A549 (cell line): ENCODE measurements at regions not wholly inside any gene's neighbourhood (a gene's known extent, or its start where the extent isn't known, plus 50 kb on each side); places are given as distances from the start of the nearest gene placed in this dataset.

Experiments
- ATAC-seq, 2 experiments: fragments of 200-7000 bp in 1 of 2; fragments of >200 bp in 1 of 2; cut with Nextera tagmentation in 1 of 2; cut with Tn5 transposase in 1 of 2; 3 replicates each; pipeline versions ENCODE4 v1.8.0 to v1.9.1; 2018 to 2020; ENCODE audit warnings: mild to moderate bottlenecking in 1 of 2, moderate library complexity in 1 of 2
- CTCF ChIA-PET: fragments of 300-600 bp; sonication (Branson Sonifier 250); formaldehyde crosslinking; extraction: SDS; loops from one replicate; lab custom pipeline; 2021; ENCODE audit warnings: antibody characterized with exemption, inconsistent platforms; lab: Yijun Ruan, JAX
- POLR2A ChIA-PET: fragments of 350-600 bp; formaldehyde crosslinking; extraction: SDS; loops from one replicate; lab custom pipeline; 2021; ENCODE audit warnings: antibody characterized with exemption, inconsistent platforms; lab: Yijun Ruan, JAX
- DNase-seq, 2 experiments: peaks; one replicate each; pipeline versions ENCODE4 v3.0.0 to v3.0.0-alpha.2; 2011 to 2016; ENCODE audit warnings: low read depth in 1 of 2, low spot score in 1 of 2
- FAIRE-seq: peaks from 2 replicates; lab custom pipeline; 2011; peaks lifted over from hg19 to GRCh38; lab: Jason Lieb, UNC
- H3K27ac ChIP-seq, 2 experiments: fragments of >200 bp; sonication (Bioruptor Twin); formaldehyde crosslinking; 3 replicates each; pipeline ENCODE4 v1.5.1; 2016 to 2017
- H3K4me1 ChIP-seq: fragments of >200 bp; sonication (Bioruptor Twin); formaldehyde crosslinking; 3 replicates; pipeline ENCODE4 v1.6.1; 2016
- H3K4me2 ChIP-seq: fragments of >200 bp; sonication (Bioruptor Twin); formaldehyde crosslinking; 3 replicates; pipeline ENCODE4 v1.6.1; 2016
- H3K4me3 ChIP-seq: fragments of >200 bp; sonication (Bioruptor Twin); formaldehyde crosslinking; 3 replicates; pipeline ENCODE4 v1.5.1; 2016
- H3K9me3 ChIP-seq: fragments of >200 bp; sonication (Bioruptor Twin); formaldehyde crosslinking; 3 replicates; pipeline ENCODE4 v1.6.1; 2016
- CBX2 ChIP-seq: fragments of 200-600 bp; sonication (generic); IDR thresholded peaks from 2 replicates; pipeline ENCODE4 v1.6.1; 2016; ENCODE audit warnings: low read depth, mild to moderate bottlenecking, borderline replicate concordance
- CEBPB ChIP-seq, 2 experiments: fragments of >200 bp in 1 of 2; sonication (Bioruptor Twin) in 1 of 2; formaldehyde crosslinking in 1 of 2; IDR thresholded peaks; 2 replicates each; pipeline ENCODE4 v1.6.1; 2012 to 2016
- E2F6 ChIP-seq: IDR thresholded peaks from 2 replicates; pipeline ENCODE4 v1.6.1; 2012; ENCODE audit warnings: low read depth, borderline replicate concordance
- EHF ChIP-seq: fragments of 250-450 bp; sonication (Bioruptor Pico); IDR thresholded peaks from 2 replicates; pipeline ENCODE4 v1.5.0; 2020; ENCODE audit warnings: mild to moderate bottlenecking
- EHMT2 ChIP-seq: fragments of 200-600 bp; sonication (generic); IDR thresholded peaks from 2 replicates; pipeline ENCODE4 v1.6.1; 2016; ENCODE audit warnings: antibody characterized with exemption, low read depth, mild to moderate bottlenecking, moderate library complexity
- ELK1 ChIP-seq: fragments of 150-350 bp; IDR thresholded peaks from 2 replicates; pipeline ENCODE4 v1.6.1; 2014; ENCODE audit warnings: low read depth, mild to moderate bottlenecking, low read length
- EP300 ChIP-seq, 2 experiments: fragments of >200 bp; sonication (Bioruptor Twin); formaldehyde crosslinking; IDR thresholded peaks; 2 replicates in 1 of 2; 3 replicates in 1 of 2; pipeline ENCODE4 v1.6.1; 2016 to 2017
- FOSB ChIP-seq: fragments of 250-450 bp; sonication (Bioruptor Pico); IDR thresholded peaks from 2 replicates; pipeline ENCODE4 v1.5.0; 2020; ENCODE audit warnings: mild to moderate bottlenecking, moderate library complexity
- FOSL2 ChIP-seq, 2 experiments: fragments of 450-650 bp in 1 of 2; fragments of >200 bp in 1 of 2; sonication (Bioruptor Twin) in 1 of 2; formaldehyde crosslinking; IDR thresholded peaks; 2 replicates each; pipeline versions ENCODE4 v1.5.0 to v1.6.1; 2016 to 2020; ENCODE audit warnings: mild to moderate bottlenecking in 1 of 2, moderate library complexity in 1 of 2
- HDAC2 ChIP-seq: fragments of 200-600 bp; sonication (generic); IDR thresholded peaks from 2 replicates; pipeline ENCODE4 v1.6.1; 2016
- HES2 ChIP-seq: fragments of >200 bp; sonication (Bioruptor Twin); formaldehyde crosslinking; IDR thresholded peaks from 2 replicates; pipeline ENCODE4 v1.6.1; 2016
- KDM5A ChIP-seq: fragments of 200-600 bp; sonication (generic); IDR thresholded peaks from 2 replicates; pipeline ENCODE4 v1.6.1; 2016; ENCODE audit warnings: antibody characterized with exemption, mild to moderate bottlenecking
- MAFK ChIP-seq: fragments of 450-650 bp; IDR thresholded peaks from 2 replicates; pipeline ENCODE4 v1.6.1; 2014; ENCODE audit not compliant: partially characterized antibody
- MAZ ChIP-seq: fragments of 150-350 bp; IDR thresholded peaks from 2 replicates; pipeline ENCODE4 v1.6.1; 2014; ENCODE audit warnings: antibody characterized with exemption, low read depth, low read length, borderline replicate concordance
- MYC ChIP-seq: IDR thresholded peaks from 2 replicates; pipeline ENCODE4 v1.6.1; 2012; ENCODE audit warnings: mild to moderate bottlenecking, inconsistent platforms, low read length, improper control_type of control experiment, borderline replicate concordance
- NPAS2 ChIP-seq: fragments of 250-450 bp; sonication (Bioruptor Pico); IDR thresholded peaks from 2 replicates; pipeline ENCODE4 v1.8.0; 2022; ENCODE audit warnings: mild to moderate bottlenecking, moderate library complexity, borderline replicate concordance
- NR3C1 ChIP-seq: fragments of >200 bp; sonication (Bioruptor Twin); formaldehyde crosslinking; IDR thresholded peaks from 3 replicates; pipeline ENCODE4 v1.6.1; 2017
- PBX3 ChIP-seq: IDR thresholded peaks from 2 replicates; pipeline ENCODE4 v1.6.1; 2012
- PHF8 ChIP-seq: fragments of 200-600 bp; sonication (generic); IDR thresholded peaks from 2 replicates; pipeline ENCODE4 v1.6.1; 2016; ENCODE audit warnings: low read depth, mild to moderate bottlenecking, antibody characterized with exemption, moderate library complexity, borderline replicate concordance
- POLR2A ChIP-seq: IDR thresholded peaks from 2 replicates; pipeline ENCODE4 v1.6.1; 2012; ENCODE audit warnings: mild to moderate bottlenecking, low read length
- RFX5 ChIP-seq: fragments of 450-650 bp; IDR thresholded peaks from 2 replicates; pipeline ENCODE4 v1.7.1; 2014; ENCODE audit warnings: antibody characterized with exemption, mild to moderate bottlenecking, moderate library complexity
- SMC3 ChIP-seq: fragments of >200 bp; sonication (Bioruptor Twin); formaldehyde crosslinking; IDR thresholded peaks from 3 replicates; pipeline ENCODE4 v1.6.1; 2018; ENCODE audit warnings: inconsistent platforms
- SREBF2 ChIP-seq: fragments of 450-650 bp; IDR thresholded peaks from 2 replicates; pipeline ENCODE4 v1.6.1; 2014; ENCODE audit warnings: mild to moderate bottlenecking, moderate library complexity
- TP53 ChIP-seq: fragments of 250-450 bp; sonication (Bioruptor Pico); IDR thresholded peaks from 2 replicates; pipeline ENCODE4 v1.5.0; 2021; ENCODE audit warnings: mild to moderate bottlenecking, moderate library complexity
- USF2 ChIP-seq: fragments of 450-650 bp; IDR thresholded peaks from 2 replicates; pipeline ENCODE4 v1.6.1; 2014; ENCODE audit warnings: antibody characterized with exemption
- ZNF302 ChIP-seq: fragments of 250-450 bp; sonication (Bioruptor Pico); IDR thresholded peaks from 2 replicates; pipeline ENCODE4 v1.9.0; 2021; ENCODE audit warnings: inconsistent platforms, mild to moderate bottlenecking, moderate library complexity
- WGBS: methylation state at CpG from one replicate; pipeline ENCODE4 v1.1.6; 2017; ENCODE audit errors: missing lambda C conversion rate; 5-methylcytosine and 5-hydroxymethylcytosine counted together
- TF ChIP-seq, protein P1 (sequence below): fragments of 250-450 bp; sonication (Bioruptor Pico); IDR thresholded peaks from 2 replicates; pipeline ENCODE4 v1.5.0; 2021; ENCODE audit warnings: mild to moderate bottlenecking, moderate library complexity, borderline replicate concordance

DNA sequence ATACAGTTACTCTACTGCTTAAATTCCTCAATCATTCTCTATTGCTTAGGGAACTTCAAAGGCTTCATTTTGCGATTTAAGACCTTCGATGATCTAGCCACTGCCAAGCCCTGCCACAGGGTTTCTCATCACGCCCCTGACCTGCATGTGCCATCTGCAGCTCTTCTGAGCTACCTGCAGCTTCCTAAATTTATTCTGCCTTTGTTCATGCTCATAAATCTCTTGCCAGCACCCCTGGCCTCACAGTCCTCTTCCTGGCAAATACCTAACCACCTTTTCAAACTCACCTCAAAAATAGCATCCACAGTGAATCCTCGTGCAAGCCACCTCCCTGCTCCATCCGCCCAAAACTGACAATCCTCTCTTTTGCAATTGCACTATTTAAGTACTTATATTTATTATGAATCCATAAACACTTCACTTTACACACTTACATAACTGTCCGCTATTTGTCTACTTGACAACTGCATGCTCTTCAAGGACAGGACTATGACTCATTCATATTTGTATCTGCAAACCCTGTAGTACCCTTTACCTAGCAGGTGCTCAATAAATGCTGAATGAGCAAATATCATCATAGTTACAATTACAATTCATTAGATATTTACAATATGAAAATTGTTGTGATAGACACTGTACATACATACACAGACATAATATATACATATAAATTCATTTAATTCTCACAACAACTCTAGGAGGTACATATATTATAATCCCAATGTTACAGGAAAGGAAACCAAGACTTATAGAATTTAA lies 280.0 kb upstream of the RASGEF1B start:
- H3K9me3 ChIP-seq = no peaks in the 10 kb centered on the region
- no peak overlapping the region for H3K27ac ChIP-seq
- FAIRE-seq (no peak), DNase-seq (no peak), ATAC-seq (no peak)
- TF ChIP-seq NR3C1 (no peak), MAFK (peak; percentile 72), KDM5A (no peak), NPAS2 (CRISPR knock-in tag) (no peak), POLR2A (no peak), USF2 (no peak)
- WGBS = 15% methylated on average over 6 of the region's 6 CpGs
- H3K4me1 ChIP-seq = no peaks in the 10 kb centered on the region
- ChIA-PET CTCF (no interaction called here), POLR2A (no interaction called here)
- H3K4me3 ChIP-seq = no peak overlapping the region
- no peak overlapping the region for H3K4me2 ChIP-seq

DNA sequence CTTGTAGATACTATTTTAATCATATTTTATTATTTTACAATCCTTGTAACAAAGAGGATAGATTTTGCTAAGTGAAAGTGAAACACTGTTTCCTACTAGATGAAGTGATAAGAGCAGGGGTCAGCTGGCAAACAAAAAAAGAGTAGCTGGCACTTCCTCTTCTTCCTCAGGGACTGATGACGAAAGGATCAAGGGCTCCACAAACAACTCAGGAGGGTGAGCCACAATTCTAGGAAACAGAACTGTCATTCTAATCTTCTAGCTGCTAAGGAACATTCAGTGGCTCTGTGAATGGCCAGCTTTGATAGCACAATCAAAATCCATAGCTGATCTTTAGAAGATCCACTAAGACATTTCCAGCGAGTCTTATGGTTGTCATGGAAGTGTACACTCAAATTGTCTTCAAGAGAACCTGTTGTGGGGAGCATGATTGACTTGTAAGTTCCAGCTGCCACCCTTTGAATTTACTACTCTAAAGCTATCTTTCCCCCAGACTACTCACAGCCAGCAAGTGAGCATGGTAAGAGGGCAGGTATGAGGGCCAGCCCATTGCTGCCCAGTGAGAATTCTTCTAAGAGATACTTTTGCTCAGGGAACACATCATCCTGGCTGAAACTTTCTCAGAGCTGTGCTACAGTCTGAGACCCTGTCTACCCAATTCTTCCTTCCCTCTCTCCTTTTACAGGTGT lies 275.7 kb upstream of the RASGEF1B start:
- DNase-seq = no peak
- no peak for TF ChIP-seq SREBF2
- TF ChIP-seq EHMT2 = no peak
- no peak for TF ChIP-seq EP300 (IDR thresholded peaks at IDR 0.05)
- no peak for TF ChIP-seq E2F6
- no peak for TF ChIP-seq HDAC2
- TF ChIP-seq CEBPB (IDR thresholded peaks at IDR 0.05) = no peak
- TF ChIP-seq TP53 (CRISPR knock-in tag) = no peak
- no peak for TF ChIP-seq FOSL2 (IDR thresholded peaks at IDR 0.05)
- TF ChIP-seq FOSL2 (CRISPR knock-in tag; IDR thresholded peaks at IDR 0.05) = no peak
- no peak for TF ChIP-seq MAFK
- no peak for TF ChIP-seq USF2
- no peak for TF ChIP-seq FOSB (CRISPR knock-in tag)
- TF ChIP-seq, all 56 proteins: peak for 0
- no peak for FAIRE-seq
- no peaks in the 10 kb centered on the region for H3K9me3 ChIP-seq
- H3K4me3 ChIP-seq = no peak overlapping the region
- POLR2A ChIA-PET = no interaction called here
- CTCF ChIA-PET = no interaction called here
- H3K4me1 ChIP-seq = no peaks in the 10 kb centered on the region
- ATAC-seq = no peak
- H3K27ac ChIP-seq = no peak overlapping the region
- H3K4me2 ChIP-seq = no peak overlapping the region
- WGBS = 6% methylated on average over 2 of the region's 2 CpGs

- Histone ChIP-seq H3K4me1 (no peaks in the 10 kb centered on the region), H3K4me3 (no peak overlapping the region), H3K27ac (no peak overlapping the region), H3K4me2 (no peak overlapping the region), H3K9me3 (no peaks in the 10 kb centered on the region)
- POLR2A ChIA-PET = no interaction called here
- no peak for ATAC-seq
- WGBS = 11% methylated on average over 1 of the region's 1 CpG
- CTCF ChIA-PET = no interaction called here
- no peak for DNase-seq
- FAIRE-seq = no peak
- TF ChIP-seq SREBF2 (no peak), ELK1 (no peak), MYC (no peak), HES2 (no peak), MAZ (no peak), PHF8 (no peak), SMC3 (no peak), ZNF302 (CRISPR knock-in tag) (no peak), RFX5 (no peak), EHF (CRISPR knock-in tag) (no peak), TP53 (CRISPR knock-in tag) (no peak), PBX3 (no peak), FOSB (CRISPR knock-in tag) (no peak), CBX2 (no peak)
- TF ChIP-seq, protein P1, sequence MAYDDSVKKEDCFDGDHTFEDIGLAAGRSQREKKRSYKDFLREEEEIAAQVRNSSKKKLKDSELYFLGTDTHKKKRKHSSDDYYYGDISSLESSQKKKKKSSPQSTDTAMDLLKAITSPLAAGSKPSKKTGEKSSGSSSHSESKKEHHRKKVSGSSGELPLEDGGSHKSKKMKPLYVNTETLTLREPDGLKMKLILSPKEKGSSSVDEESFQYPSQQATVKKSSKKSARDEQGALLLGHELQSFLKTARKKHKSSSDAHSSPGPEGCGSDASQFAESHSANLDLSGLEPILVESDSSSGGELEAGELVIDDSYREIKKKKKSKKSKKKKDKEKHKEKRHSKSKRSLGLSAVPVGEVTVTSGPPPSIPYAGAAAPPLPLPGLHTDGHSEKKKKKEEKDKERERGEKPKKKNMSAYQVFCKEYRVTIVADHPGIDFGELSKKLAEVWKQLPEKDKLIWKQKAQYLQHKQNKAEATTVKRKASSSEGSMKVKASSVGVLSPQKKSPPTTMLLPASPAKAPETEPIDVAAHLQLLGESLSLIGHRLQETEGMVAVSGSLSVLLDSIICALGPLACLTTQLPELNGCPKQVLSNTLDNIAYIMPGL (CRISPR knock-in tag) = no peak
Measured at GRCh38 chr4:81746773-81747172, 275.1 kb upstream of the RASGEF1B start.
